HepG2 (cell line): ENCODE measurements at regions not wholly inside any gene's neighbourhood (a gene's known extent, or its start where the extent isn't known, plus 50 kb on each side); places are given as distances from the start of the nearest gene placed in this dataset.

Experiments
- ATAC-seq: fragments of 200-7000 bp; cut with Tn5 transposase; 3 replicates; pipeline ENCODE4 v1.9.1; 2020; ENCODE audit warnings: mild to moderate bottlenecking, moderate library complexity
- BruUV-seq: library from RNA; stranded (reverse); fragments of 400-500 nt; replicated peaks from 2 replicates; lab custom pipeline; 2021; lab: Mats Ljungman, UMichigan
- CTCF ChIA-PET: fragments of 300-600 bp; formaldehyde crosslinking; extraction: SDS; loops from one replicate; lab custom pipeline; 2021; ENCODE audit warnings: low total read pairs, inconsistent platforms, low intra/inter-chr PET ratio; lab: Yijun Ruan, JAX
- POLR2A ChIA-PET: fragments of 350-600 bp; sonication (Branson Sonifier 250); formaldehyde crosslinking; loops from one replicate; lab custom pipeline; 2020; ENCODE audit warnings: antibody characterized with exemption, inconsistent platforms; lab: Yijun Ruan, JAX
- DNase-seq: peaks from one replicate; pipeline ENCODE4 v3.0.0-alpha.2; 2015; ENCODE audit warnings: low spot score
- FAIRE-seq: peaks from 3 replicates; lab custom pipeline; 2011; peaks lifted over from hg19 to GRCh38; lab: Jason Lieb, UNC
- H2AFZ ChIP-seq: one replicate; pipeline ENCODE4 v1.6.1; 2011; ENCODE audit warnings: low read length, inconsistent platforms
- H3K27ac ChIP-seq: fragments of 300-600 bp; 3 replicates; pipeline ENCODE4 v1.8.0; 2011; ENCODE audit warnings: mixed run types, mild to moderate bottlenecking, mixed read lengths, low read length, inconsistent platforms; ENCODE audit not compliant: insufficient read depth; ENCODE audit errors: extremely low read length
- H3K27me3 ChIP-seq, 2 experiments: fragments of 200-600 bp in 1 of 2; 2 replicates in 1 of 2; 3 replicates in 1 of 2; pipeline versions ENCODE4 v1.6.0 to v1.8.0; 2011; ENCODE audit warnings: low read length in 2 of 2, mild to moderate bottlenecking in 2 of 2, moderate library complexity in 2 of 2, inconsistent platforms in 1 of 2; ENCODE audit not compliant: insufficient read depth in 2 of 2, control insufficient read depth in 1 of 2
- H3K36me3 ChIP-seq, 2 experiments: fragments of 200-600 bp in 1 of 2; replicated peaks in 1 of 2; 2 replicates in 1 of 2; 3 replicates in 1 of 2; pipeline versions ENCODE4 v1.5.1 to v1.8.0; 2011; ENCODE audit warnings: low read length in 2 of 2, inconsistent platforms in 1 of 2; ENCODE audit not compliant: insufficient read depth in 2 of 2, control insufficient read depth in 1 of 2
- H3K4me1 ChIP-seq: 2 replicates; pipeline ENCODE4 v1.5.1; 2012; ENCODE audit warnings: low read length, inconsistent platforms; ENCODE audit not compliant: insufficient read depth
- H3K4me2 ChIP-seq: 2 replicates; pipeline ENCODE4 v1.6.0; 2011; ENCODE audit warnings: low read depth, low read length, inconsistent platforms
- H3K4me3 ChIP-seq, 3 experiments: fragments of 200-600 bp in 1 of 3; sonication (generic), shearing (Covaris generic) in 1 of 3; replicated peaks in 1 of 3; 2 replicates each; pipeline ENCODE4 v1.5.1; 2011 to 2016; ENCODE audit warnings: low read length in 3 of 3, inconsistent platforms in 2 of 3, low read depth in 2 of 3, mild to moderate bottlenecking in 2 of 3, control low read depth in 1 of 3, mixed read lengths in 1 of 3; ENCODE audit not compliant: insufficient read depth in 1 of 3
- H3K79me2 ChIP-seq: one replicate; pipeline ENCODE4 v1.6.1; 2011; ENCODE audit warnings: low read length, inconsistent platforms; ENCODE audit not compliant: insufficient read depth
- H3K9ac ChIP-seq: 2 replicates; pipeline ENCODE4 v1.6.0; 2011; ENCODE audit warnings: mild to moderate bottlenecking, low read depth, low read length, inconsistent platforms; ENCODE audit not compliant: insufficient read depth
- H3K9me3 ChIP-seq: 2 replicates; pipeline ENCODE4 v1.5.1; 2012; ENCODE audit warnings: mild to moderate bottlenecking, low read length
- H4K20me1 ChIP-seq: 2 replicates; pipeline ENCODE4 v1.6.0; 2011; ENCODE audit warnings: inconsistent platforms, mild to moderate bottlenecking, low read length, moderate library complexity; ENCODE audit not compliant: insufficient read depth
- XRCC5 ChIP-seq: fragments of 200-400 bp; formaldehyde crosslinking; optimal IDR thresholded peaks from 2 replicates; pipeline ENCODE3; 2017; ENCODE audit warnings: mild to moderate bottlenecking, low read length
- WGBS: methylation state at CpG from one replicate; pipeline ENCODE4 v1.1.6; 2017; ENCODE audit warnings: low lambda C conversion rate; 5-methylcytosine and 5-hydroxymethylcytosine counted together
- in situ Hi-C: cut with HindIII; loops from 2 replicates; pipeline ENCODE4 v1.10.0; 2017; ENCODE audit warnings: low pct_unique_long_range_greater_than_20kb; ENCODE audit not compliant: extremely low pct_ligation_motif_present
- intact Hi-C: fragments of 100-400 bp; cut with micrococcal nuclease; formaldehyde crosslinking; loops from one replicate; pipeline ENCODE4 v1.10.0; 2022; ENCODE audit not compliant: unreplicated experiment
- TF ChIP-seq, protein P1 (sequence below): sonication (generic); formaldehyde crosslinking; IDR thresholded peaks from one replicate; pipeline ENCODE4 v1.5.1; 2020; ENCODE audit warnings: mild to moderate bottlenecking, missing genetic modification reagents; ENCODE audit errors: not compliant biosample characterization
- TF ChIP-seq, protein P2 (sequence below): sonication (generic); formaldehyde crosslinking; IDR thresholded peaks from 2 replicates; pipeline ENCODE4 v1.4.0; 2020; ENCODE audit warnings: mild to moderate bottlenecking, missing genetic modification reagents, borderline replicate concordance
- TF ChIP-seq, protein P3 (sequence below): sonication (generic); formaldehyde crosslinking; IDR thresholded peaks from 2 replicates; pipeline ENCODE4 v1.4.0; 2020; ENCODE audit warnings: missing genetic modification reagents
- TF ChIP-seq, protein P4 (sequence below): sonication (generic); formaldehyde crosslinking; IDR thresholded peaks from 2 replicates; pipeline ENCODE4; 2020; ENCODE audit warnings: missing genetic modification reagents, mild to moderate bottlenecking, borderline replicate concordance
- TF ChIP-seq, protein P5 (sequence below): sonication (generic); formaldehyde crosslinking; conservative IDR thresholded peaks from 2 replicates; pipeline ENCODE4 v1.8.0; 2022; ENCODE audit warnings: missing genetic modification reagents
- TF ChIP-seq, protein P6 (sequence below): sonication (generic); formaldehyde crosslinking; IDR thresholded peaks from 2 replicates; pipeline ENCODE4 v1.5.0; 2020; ENCODE audit warnings: missing genetic modification reagents

DNA sequence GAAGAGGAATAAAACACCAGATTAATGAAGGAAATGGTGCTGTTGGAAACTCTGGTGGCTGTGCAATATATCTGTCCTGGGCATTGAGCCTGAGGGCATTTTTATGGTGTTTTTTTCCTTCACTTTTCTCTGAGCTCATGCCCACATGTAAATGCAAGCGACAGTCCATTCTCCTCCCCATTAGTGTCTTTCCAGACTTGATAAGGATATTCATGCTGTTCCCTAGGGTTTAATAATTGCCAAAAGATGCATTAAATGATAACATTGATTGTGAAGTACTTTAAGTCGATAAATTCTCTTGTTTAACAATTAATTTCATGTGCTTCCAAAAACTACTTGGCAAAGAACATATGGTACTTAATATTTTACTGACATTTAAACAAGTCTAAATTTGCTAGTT lies 384.7 kb downstream of the MDFIC start:
- Histone ChIP-seq H4K20me1 (no peaks in the 10 kb centered on the region), H3K27me3 (no peaks in the 10 kb centered on the region), H3K9ac (no peak overlapping the region), H3K4me2 (no peak overlapping the region), H3K9me3 (no peaks in the 10 kb centered on the region), H3K4me1 (no peaks in the 10 kb centered on the region), H3K27ac (no peak overlapping the region), H3K79me2 (no peaks in the 10 kb centered on the region), H3K4me3 (no peak overlapping the region), H2AFZ (no peak overlapping the region), H3K36me3 (no peaks in the 10 kb centered on the region)
- ChIA-PET POLR2A (no interaction called here), CTCF (no interaction called here)
- DNase-seq (no peak), FAIRE-seq (no peak), ATAC-seq (no peak)
- no TSS peak for BruUV-seq
- in situ Hi-C loops (no loop called here), intact Hi-C loops (no loop called here)
- 0% methylated on average over 2 of the region's 2 CpGs for WGBS
- TF ChIP-seq, protein P1, sequence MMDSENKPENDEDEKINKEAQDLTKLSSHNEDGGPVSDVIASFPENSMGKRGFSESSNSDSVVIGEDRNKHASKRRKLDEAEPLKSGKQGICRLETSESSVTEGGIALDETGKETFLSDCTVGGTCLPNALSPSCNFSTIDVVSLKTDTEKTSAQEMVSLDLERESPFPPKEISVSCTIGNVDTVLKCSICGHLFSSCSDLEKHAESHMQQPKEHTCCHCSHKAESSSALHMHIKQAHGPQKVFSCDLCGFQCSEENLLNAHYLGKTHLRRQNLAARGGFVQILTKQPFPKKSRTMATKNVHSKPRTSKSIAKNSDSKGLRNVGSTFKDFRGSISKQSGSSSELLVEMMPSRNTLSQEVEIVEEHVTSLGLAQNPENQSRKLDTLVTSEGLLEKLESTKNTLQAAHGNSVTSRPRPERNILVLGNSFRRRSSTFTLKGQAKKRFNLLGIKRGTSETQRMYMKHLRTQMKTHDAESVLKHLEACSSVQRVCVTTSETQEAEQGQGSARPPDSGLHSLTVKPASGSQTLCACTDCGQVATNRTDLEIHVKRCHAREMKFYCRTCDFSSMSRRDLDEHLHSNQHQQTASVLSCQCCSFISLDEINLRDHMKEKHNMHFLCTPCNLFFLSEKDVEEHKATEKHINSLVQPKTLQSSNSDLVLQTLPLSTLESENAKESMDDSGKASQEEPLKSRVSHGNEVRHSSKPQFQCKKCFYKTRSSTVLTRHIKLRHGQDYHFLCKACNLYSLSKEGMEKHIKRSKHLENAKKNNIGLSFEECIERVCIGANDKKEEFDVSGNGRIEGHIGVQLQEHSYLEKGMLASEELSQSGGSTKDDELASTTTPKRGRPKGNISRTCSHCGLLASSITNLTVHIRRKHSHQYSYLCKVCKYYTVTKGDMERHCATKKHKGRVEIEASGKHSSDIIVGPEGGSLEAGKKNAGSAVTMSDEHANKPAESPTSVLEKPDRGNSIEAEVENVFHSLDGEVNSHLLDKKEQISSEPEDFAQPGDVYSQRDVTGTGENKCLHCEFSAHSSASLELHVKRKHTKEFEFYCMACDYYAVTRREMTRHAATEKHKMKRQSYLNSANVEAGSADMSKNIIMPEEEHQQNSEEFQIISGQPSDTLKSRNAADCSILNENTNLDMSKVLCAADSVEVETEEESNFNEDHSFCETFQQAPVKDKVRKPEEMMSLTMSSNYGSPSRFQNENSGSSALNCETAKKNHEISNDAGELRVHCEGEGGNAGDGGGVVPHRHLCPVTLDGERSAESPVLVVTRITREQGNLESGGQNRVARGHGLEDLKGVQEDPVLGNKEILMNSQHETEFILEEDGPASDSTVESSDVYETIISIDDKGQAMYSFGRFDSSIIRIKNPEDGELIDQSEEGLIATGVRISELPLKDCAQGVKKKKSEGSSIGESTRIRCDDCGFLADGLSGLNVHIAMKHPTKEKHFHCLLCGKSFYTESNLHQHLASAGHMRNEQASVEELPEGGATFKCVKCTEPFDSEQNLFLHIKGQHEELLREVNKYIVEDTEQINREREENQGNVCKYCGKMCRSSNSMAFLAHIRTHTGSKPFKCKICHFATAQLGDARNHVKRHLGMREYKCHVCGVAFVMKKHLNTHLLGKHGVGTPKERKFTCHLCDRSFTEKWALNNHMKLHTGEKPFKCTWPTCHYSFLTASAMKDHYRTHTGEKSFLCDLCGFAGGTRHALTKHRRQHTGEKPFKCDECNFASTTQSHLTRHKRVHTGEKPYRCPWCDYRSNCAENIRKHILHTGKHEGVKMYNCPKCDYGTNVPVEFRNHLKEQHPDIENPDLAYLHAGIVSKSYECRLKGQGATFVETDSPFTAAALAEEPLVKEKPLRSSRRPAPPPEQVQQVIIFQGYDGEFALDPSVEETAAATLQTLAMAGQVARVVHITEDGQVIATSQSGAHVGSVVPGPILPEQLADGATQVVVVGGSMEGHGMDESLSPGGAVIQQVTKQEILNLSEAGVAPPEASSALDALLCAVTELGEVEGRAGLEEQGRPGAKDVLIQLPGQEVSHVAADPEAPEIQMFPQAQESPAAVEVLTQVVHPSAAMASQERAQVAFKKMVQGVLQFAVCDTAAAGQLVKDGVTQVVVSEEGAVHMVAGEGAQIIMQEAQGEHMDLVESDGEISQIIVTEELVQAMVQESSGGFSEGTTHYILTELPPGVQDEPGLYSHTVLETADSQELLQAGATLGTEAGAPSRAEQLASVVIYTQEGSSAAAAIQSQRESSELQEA (CRISPR knock-in tag), result no peak
- TF ChIP-seq, protein P2, sequence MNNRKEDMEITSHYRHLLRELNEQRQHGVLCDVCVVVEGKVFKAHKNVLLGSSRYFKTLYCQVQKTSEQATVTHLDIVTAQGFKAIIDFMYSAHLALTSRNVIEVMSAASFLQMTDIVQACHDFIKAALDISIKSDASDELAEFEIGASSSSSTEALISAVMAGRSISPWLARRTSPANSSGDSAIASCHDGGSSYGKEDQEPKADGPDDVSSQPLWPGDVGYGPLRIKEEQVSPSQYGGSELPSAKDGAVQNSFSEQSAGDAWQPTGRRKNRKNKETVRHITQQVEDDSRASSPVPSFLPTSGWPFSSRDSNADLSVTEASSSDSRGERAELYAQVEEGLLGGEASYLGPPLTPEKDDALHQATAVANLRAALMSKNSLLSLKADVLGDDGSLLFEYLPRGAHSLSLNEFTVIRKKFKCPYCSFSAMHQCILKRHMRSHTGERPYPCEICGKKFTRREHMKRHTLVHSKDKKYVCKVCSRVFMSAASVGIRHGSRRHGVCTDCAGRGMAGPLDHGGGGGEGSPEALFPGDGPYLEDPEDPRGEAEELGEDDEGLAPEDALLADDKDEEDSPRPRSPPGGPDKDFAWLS, result no peak
- TF ChIP-seq XRCC5, result no peak
- TF ChIP-seq, protein P3, sequence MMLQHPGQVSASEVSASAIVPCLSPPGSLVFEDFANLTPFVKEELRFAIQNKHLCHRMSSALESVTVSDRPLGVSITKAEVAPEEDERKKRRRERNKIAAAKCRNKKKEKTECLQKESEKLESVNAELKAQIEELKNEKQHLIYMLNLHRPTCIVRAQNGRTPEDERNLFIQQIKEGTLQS, result no peak
- TF ChIP-seq, protein P4, sequence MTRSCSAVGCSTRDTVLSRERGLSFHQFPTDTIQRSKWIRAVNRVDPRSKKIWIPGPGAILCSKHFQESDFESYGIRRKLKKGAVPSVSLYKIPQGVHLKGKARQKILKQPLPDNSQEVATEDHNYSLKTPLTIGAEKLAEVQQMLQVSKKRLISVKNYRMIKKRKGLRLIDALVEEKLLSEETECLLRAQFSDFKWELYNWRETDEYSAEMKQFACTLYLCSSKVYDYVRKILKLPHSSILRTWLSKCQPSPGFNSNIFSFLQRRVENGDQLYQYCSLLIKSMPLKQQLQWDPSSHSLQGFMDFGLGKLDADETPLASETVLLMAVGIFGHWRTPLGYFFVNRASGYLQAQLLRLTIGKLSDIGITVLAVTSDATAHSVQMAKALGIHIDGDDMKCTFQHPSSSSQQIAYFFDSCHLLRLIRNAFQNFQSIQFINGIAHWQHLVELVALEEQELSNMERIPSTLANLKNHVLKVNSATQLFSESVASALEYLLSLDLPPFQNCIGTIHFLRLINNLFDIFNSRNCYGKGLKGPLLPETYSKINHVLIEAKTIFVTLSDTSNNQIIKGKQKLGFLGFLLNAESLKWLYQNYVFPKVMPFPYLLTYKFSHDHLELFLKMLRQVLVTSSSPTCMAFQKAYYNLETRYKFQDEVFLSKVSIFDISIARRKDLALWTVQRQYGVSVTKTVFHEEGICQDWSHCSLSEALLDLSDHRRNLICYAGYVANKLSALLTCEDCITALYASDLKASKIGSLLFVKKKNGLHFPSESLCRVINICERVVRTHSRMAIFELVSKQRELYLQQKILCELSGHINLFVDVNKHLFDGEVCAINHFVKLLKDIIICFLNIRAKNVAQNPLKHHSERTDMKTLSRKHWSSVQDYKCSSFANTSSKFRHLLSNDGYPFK (CRISPR knock-in tag), result no peak
- TF ChIP-seq, protein P5, sequence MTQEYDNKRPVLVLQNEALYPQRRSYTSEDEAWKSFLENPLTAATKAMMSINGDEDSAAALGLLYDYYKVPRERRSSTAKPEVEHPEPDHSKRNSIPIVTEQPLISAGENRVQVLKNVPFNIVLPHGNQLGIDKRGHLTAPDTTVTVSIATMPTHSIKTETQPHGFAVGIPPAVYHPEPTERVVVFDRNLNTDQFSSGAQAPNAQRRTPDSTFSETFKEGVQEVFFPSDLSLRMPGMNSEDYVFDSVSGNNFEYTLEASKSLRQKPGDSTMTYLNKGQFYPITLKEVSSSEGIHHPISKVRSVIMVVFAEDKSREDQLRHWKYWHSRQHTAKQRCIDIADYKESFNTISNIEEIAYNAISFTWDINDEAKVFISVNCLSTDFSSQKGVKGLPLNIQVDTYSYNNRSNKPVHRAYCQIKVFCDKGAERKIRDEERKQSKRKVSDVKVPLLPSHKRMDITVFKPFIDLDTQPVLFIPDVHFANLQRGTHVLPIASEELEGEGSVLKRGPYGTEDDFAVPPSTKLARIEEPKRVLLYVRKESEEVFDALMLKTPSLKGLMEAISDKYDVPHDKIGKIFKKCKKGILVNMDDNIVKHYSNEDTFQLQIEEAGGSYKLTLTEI (CRISPR knock-in tag), result no peak
- TF ChIP-seq, protein P6, sequence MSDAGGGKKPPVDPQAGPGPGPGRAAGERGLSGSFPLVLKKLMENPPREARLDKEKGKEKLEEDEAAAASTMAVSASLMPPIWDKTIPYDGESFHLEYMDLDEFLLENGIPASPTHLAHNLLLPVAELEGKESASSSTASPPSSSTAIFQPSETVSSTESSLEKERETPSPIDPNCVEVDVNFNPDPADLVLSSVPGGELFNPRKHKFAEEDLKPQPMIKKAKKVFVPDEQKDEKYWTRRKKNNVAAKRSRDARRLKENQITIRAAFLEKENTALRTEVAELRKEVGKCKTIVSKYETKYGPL, result no peak
